ENCODE measurements at regions not wholly inside any gene's neighbourhood (a gene's known extent, or its start where the extent isn't known, plus 50 kb on each side); places are given as distances from the start of the nearest gene placed in this dataset.

DNA sequence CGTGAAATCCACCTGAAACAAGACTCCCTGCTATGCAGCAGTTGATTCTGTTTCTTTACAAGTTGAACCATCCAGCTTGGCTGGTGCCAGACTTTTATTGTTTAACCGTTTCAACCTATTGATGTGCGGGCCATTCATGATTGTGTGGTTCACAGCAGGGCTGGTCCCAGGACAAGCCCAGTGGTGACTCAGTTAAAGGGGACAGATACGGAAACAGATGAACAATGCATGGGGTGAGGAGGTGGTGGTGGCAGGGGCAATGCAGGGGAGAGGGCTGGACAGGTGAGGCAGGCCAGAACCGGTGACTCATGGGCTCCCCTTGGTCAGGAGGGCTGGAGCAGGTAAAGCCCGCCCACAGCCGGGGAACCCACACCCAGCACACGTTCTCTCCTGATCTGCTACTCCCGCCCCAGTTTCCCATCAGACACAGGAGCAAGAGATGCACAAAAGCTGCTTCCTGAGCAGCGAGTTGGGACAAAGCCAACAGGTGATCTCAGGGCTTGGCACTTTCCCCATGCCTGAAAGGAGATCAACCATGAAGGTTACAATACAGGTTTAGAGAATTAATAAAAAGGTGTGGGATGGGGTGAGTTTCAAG is 232.2 kb downstream of the LY86 start:
- DNase-seq (no peak), ATAC-seq (peak in 1 of 2 donors; percentile 52)
- no peak overlapping the region for H3K27ac ChIP-seq
- no peak for TF ChIP-seq CTCF (IDR thresholded peaks at IDR 0.05)
- no peak overlapping the region for H3K4me3 ChIP-seq
- no peaks in the 10 kb centered on the region for H3K27me3 ChIP-seq (ENCODE audit: low read depth)
- H3K9me3 ChIP-seq = no peaks in the 10 kb centered on the region
- no peaks in the 10 kb centered on the region for H3K4me1 ChIP-seq
- no peaks in the 10 kb centered on the region for H3K36me3 ChIP-seq
- intact Hi-C loops (cut with DNase I) = no loop called here

GRCh38 chr6:6821639-6822261 is 233.2 kb downstream of the LY86 start:
- DNase-seq = no peak
- no peak overlapping the region for H3K27ac ChIP-seq
- H3K9me3 ChIP-seq = no peaks in the 10 kb centered on the region
- H3K36me3 ChIP-seq = no peaks in the 10 kb centered on the region
- no peak for ATAC-seq
- H3K4me3 ChIP-seq = no peak overlapping the region
- H3K27me3 ChIP-seq (ENCODE audit: low read depth) = no peaks in the 10 kb centered on the region
- intact Hi-C loops (cut with DNase I) = no loop called here
- H3K4me1 ChIP-seq = peaks cover 7% of the 10 kb centered on the region
- no peak for TF ChIP-seq CTCF (IDR thresholded peaks at IDR 0.05)

GRCh38 chr6:6823030-6823429 is 234.5 kb downstream of the LY86 start:
- intact Hi-C loops (cut with DNase I) = no loop called here

GRCh38 chr6:6823568-6824224 is 235.2 kb downstream of the LY86 start:
- no peak for ATAC-seq
- intact Hi-C loops (cut with DNase I) = no loop called here

More at GRCh38 chr6:6823030-6823429, 234.5 kb downstream of the LY86 start:
- DNase-seq (no peak), ATAC-seq (no peak)
- Histone ChIP-seq H3K27ac (no peak overlapping the region), H3K4me1 (peaks cover 12% of the 10 kb centered on the region), H3K27me3 (ENCODE audit: low read depth) (no peaks in the 10 kb centered on the region), H3K4me3 (no peak overlapping the region), H3K36me3 (no peaks in the 10 kb centered on the region), H3K9me3 (no peaks in the 10 kb centered on the region)
- no peak for TF ChIP-seq CTCF (IDR thresholded peaks at IDR 0.05)

GRCh38 chr6:6824381-6824780 is 235.9 kb downstream of the LY86 start:
- Histone ChIP-seq H3K36me3 (no peaks in the 10 kb centered on the region), H3K4me3 (no peak overlapping the region), H3K4me1 (peaks cover 12% of the 10 kb centered on the region), H3K27me3 (ENCODE audit: low read depth) (no peaks in the 10 kb centered on the region), H3K9me3 (no peaks in the 10 kb centered on the region), H3K27ac (no peak overlapping the region)
- intact Hi-C loops (cut with DNase I) = no loop called here
- no peak for ATAC-seq
- no peak for DNase-seq
- no peak for TF ChIP-seq CTCF (IDR thresholded peaks at IDR 0.05)

More at GRCh38 chr6:6823568-6824224, 235.2 kb downstream of the LY86 start:
- Histone ChIP-seq H3K27me3 (ENCODE audit: low read depth) (no peaks in the 10 kb centered on the region), H3K27ac (no peak overlapping the region), H3K36me3 (no peaks in the 10 kb centered on the region), H3K4me1 (peaks cover 12% of the 10 kb centered on the region), H3K4me3 (no peak overlapping the region), H3K9me3 (no peaks in the 10 kb centered on the region)
- TF ChIP-seq CTCF (IDR thresholded peaks at IDR 0.05) = no peak
- no peak for DNase-seq
